DMS79 treated with DMSO at 0.1 percent for 48 hours (cell line): ENCODE measurements at regions not wholly inside any gene's neighbourhood (a gene's known extent, or its start where the extent isn't known, plus 50 kb on each side); places are given as distances from the start of the nearest gene placed in this dataset.

Experiments
- DNase-seq: peaks from one replicate; lab custom pipeline; 2025; lab: John Stamatoyannopoulos, UW

DNA sequence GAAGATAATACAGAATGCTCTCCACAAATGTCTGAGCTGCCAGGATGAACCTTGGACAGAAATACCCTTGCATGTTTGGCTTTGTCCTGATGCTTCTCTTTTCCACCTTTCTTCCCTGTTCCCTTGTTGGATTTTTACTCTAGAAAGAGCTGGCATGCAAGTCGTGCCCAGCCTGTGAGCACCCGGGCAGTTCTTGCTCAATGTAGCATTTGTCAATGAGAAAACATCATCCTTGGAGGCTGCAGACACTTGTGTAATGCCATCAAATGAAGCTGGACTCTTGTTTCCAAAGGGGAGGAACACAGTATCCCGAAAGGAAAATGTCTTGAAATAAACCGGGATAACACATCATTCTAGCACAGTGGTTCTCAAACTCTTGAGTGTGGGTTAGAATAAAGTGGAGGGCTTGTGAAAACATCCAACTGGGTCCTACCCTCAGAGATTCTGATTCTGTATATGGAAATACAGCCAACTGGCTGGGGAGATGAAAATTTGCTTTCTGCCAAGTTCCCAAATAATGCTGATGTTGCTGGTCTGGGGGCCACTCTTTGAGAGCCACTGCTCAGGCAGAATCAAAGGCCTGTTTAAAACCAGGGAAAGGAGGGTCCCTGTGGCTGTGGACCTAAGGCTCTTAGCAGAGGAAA is 237.2 kb downstream of the SPATA18 start:
- no peak for DNase-seq

DNA sequence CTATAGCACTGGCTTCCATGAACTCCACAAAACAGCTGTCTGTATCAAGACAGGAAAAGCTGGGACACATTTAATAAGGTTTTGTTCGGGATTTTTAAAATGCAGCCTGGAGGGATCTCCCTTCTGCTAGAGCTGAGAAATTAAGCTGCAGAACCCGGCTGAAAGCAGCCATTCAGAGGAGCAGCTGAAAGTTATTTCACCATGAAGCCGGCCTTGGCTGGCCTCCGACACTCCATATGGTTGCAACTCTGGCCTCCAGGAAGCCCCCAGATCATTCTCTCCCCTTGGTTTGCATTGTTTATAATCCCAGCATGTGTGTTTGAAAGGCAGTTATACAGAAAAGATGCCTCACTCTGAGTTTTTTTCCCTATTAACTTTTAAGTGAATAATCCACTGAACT is 239.4 kb downstream of the SPATA18 start:
- no peak for DNase-seq

DNA sequence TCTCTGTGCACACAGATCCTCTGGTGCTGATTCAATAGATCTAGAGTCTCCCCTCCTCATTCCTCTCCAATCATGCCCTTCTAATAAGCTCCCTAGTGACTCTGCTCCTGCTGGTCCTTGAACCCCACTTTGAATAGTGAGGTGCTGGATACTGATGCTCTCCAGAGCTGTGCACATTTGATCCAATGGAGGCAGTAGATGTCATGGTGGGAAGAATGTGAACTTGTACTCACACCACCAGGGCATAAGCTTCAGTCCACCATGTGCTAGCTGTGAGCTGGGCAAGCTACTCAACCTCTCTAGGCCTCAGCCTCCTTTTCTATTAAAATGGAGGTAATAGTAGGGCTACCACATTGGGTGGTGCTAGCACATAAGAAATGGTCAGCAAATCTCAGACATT is 241.1 kb downstream of the SPATA18 start:
- DNase-seq = no peak

DNA sequence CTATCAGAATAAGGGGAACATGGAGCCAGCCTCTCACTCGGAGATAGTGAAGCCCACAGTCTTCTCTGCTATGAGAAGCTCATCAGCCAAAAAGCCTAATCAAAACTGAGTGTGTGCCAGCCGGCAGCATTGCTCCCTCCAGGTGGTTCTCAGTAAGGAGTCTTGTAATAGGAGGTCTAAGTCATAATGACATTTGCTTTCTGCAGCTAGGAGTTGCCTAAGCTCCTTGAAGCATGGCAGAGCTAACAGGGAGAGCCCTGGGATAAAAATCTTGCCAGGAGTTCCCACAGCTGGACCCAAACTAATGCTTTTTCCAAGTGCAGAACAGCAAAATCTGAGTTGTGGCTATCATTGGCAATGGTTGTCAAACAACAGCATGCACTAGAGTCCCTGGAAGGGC is 245.2 kb downstream of the SPATA18 start:
- DNase-seq = no peak

DNA sequence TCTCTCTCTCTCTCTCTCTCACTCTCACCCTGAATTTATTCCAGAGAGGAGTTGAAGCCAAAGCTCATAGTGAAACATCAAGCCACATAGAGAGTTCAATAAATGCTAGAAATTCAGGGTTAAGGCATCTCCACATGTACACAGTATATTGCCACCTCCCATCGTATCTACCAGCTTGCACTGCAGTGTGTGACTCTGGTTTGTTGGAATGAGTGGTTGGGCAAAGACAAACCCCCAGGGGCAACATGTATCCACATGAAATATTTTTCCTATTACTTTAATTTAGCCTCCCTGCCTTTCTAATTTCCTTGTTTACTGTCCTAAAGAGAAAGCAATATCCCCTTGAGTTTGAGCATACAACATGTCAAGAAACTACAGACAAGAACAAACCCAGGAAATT is 247.3 kb downstream of the SPATA18 start:
- no peak for DNase-seq

DNA sequence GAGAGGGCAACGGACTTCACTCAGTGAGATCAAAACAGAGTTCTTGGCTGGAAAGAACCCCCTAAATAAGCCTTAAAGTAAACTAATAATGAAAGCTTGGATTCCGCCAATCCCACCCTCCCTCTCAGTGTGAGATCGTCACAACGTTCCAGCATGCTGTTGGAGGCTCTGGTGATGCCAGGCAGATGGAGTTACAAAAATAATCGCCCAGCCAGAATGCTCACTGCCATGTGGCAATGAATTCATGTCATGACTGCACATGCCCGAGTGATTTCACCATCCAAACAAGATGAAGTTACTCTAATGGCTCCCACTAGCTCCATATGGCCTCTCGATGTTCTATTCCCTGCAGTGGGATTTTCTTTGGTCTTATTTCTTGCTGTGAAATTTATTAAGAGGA is 248.0 kb downstream of the SPATA18 start:
- DNase-seq = no peak

DNA sequence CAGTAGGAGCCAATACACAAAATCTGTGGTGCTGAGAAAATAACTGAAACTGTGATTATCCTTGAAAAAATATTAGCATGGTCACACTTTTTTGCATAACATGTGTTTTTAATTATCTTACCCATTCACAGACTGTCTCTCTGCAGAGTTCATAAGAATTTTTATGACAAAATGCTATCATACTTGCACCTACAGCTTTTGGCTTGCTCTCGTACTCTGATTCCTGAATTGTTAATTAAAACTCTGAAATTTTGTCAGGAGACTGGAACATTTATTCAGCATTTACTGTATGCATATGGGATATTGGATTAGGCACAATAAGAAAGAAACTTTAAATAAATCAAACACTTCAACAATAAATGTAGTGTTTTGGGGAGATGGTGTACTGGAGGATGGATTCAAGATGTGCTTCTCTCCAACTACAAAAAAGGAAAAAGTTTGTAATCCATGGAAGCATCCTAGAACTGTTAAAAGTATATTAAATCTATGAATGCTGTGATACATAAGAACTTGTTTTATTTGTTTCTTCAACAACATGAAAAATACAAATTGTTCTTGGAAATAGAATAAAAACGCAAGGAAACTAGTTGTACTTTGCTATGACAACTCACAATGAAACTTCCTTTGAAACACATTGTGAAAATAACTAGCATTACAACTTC is 260.5 kb downstream of the SPATA18 start:
- DNase-seq = no peak

DNA sequence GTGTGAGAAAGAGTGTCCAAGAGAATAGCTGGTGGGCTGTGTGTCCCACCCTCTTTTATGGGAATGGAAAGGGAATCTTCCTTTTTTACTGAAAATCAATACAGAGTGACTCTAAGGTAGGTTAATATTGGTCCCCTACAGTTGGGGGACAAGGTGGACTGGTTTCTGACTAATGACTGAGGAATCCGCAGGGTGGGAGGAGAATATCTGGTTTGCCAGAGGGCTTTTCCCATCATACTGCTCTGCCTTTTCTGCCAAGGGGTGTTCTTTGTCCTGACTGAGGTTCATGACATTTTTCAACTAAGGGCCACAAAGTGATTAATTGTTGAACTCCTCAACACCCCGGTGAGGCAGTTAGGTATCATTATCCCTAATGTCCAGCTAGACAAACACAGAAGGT is 261.6 kb downstream of the SPATA18 start:
- DNase-seq = no peak

DNA sequence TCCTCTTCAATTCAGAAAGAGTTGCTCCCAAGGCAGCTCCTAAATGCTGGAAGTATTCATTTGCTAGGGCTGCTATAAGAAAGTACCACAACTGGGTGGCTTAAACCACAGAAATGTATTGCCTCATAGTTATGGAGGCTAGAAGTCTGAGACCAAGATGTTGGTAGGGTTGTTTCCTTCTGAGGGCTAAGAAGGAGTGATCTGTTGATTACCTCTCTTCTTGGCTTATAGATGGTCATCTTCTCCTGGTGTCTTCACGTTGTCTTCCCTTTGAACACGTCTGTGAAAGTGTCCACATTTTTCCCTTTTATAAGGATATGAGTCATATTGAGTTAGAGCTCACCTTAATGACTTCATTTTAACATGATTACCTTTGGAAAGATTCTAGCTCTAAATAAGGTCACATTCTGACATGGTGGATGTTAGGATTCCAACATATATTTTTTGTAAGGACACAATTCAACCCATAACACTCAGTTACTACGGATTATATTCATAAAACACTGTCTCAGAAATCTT is 266.3 kb downstream of the SPATA18 start:
- DNase-seq = no peak

DNA sequence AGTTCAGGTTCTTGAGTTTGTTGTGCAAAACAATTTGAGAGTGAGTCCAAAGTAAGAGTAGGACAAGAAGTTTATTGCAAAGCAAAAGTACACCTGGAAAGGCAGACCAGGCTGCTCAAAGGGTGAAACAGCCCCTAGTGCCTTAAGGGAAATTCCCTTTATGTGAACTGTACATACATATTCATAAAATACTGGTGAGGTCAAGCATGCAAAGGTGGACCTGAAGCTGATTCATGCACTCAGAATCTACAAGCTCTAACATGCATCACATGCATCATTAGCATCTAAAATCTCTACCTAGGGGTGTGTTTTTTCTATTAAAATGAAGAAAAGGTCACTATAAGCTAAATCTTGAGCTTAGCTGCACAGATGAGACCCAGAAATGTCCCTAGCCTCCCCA is 266.9 kb downstream of the SPATA18 start:
- no peak for DNase-seq

DNA sequence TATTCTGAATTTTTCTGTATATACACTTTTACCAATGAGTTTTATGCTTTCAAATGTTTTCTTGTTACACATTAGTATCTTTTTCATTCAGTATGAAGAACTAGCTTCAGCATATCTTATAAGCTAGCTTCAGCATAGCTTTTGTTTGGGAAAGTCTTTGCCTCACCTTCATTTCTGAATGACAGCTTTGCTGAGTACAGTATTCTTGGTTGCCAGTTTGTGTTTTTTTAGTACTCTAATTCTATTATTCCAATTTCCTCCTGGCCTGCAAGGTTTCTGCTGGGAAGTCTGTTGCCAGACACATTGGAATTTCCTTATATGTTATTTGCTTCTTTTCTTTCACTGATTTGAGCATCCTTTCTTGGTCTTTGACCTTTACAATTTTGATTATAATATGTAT is 278.8 kb downstream of the SPATA18 start:
- no peak for DNase-seq

DNA sequence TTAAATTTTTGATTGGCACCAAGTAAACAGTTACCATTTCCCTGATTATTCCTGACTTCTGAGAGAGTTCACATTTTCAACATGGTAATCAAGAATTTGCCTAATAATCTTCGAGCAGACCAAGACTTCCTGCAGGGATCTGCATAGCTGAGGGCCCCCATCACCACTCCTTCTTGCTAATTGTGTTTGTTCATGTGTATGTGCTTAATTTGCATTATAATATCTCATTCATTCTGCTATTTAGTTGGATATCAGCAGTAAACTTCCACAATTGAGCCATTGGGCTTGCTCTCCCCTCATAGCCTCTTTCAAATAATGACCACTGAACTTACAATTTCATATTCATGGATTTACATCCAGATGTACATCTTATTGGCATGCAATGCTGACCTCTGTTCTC is 292.5 kb downstream of the SPATA18 start:
- DNase-seq = no peak

DNA sequence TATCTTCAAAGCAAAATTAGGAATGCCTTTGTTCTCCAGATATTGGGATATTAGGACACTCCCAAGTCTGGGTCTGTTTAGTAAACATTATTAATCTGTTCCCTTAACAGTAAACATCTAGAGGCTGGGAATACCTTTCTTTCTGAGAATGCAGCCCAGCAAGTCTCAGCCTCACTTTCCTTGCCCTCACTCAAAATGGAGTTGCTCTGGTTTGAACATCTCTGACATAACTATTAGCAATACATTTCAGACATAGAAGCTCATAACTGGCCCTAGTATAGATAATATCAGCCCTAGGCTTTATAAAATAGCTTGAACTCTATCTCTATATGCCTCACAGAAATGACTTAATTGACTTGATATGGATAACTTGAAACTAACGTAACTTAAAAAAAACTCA is 299.8 kb downstream of the SPATA18 start:
- no peak for DNase-seq

DNA sequence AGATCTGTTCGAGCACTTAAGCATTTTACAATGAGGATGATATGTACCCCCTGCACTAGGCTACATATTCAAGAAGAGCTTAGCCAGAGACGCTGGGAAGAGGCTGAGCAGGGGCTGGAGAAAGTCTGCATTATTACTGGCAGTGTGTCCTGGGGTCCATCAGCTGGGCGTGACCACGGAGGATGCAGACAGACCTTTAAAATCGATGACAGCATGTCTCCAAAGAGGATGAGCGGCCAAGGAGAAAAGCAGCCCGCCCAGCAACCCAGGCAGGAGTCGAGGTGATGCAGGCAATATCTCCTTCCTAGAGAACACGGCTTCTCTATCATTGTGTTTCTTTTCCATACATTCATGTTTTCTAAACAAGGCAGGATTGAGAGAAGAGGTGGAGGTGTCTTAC is 300.7 kb downstream of the USP46 start:
- DNase-seq = no peak

DNA sequence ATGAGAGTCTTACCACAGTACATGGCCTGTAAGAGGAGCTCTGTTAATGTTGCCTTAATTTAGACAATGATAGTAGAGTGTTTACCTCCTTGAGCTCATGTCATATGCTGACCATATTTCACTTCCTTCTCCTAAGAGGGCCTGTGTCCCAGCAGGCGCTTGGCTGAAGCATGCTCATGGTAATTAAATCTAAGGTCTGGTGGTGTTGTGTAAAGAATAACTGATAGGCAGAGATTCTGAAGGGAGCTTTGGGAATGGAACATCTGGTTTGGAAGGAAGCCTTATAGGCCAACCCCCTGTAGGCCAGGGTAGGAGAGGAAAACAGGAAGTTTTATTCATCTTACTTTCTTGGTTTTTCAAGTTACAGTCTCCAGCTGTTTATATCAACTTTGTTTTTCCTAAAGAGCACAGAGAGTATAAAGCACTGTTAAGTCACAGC is 300.2 kb downstream of the USP46 start:
- DNase-seq = peak; percentile 35

DNA sequence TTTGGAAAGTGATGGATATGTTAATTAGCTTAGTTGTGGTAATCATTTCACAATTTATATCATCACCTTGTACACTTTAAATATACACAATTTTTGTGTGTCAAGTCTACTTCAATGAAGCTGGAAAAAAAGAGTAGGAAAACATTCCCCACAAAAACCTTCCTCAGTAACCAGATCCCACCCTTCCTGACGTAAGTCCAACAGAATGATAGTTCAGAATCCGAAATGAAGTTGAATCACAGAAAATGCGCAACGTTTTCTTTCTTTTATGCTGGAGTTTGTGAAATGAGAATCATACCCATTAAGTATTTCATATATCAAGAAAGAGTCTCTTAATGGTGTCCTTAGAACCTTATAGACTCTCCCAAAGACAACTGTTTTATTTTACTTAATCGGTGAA is 292.9 kb downstream of the USP46 start:
- DNase-seq = no peak

DNA sequence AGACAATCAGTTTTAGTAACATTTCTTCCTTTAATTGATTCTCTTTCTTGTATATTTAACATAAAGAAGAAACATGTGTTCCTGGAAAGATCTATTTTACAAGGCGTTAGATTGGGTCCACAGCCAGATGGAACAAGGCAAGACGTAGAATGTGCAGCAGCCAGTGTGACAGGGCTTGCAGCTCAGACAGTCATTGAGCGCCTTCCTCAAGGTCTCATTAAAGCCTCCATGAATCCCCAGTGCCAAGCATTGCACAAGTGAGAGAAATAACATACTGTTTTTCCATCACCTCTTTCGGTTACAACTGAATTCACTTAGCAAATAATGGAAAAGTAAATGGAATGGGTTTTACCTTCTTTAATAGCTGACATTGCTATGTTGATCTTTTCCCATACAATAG is 292.5 kb downstream of the USP46 start:
- no peak for DNase-seq

DNA sequence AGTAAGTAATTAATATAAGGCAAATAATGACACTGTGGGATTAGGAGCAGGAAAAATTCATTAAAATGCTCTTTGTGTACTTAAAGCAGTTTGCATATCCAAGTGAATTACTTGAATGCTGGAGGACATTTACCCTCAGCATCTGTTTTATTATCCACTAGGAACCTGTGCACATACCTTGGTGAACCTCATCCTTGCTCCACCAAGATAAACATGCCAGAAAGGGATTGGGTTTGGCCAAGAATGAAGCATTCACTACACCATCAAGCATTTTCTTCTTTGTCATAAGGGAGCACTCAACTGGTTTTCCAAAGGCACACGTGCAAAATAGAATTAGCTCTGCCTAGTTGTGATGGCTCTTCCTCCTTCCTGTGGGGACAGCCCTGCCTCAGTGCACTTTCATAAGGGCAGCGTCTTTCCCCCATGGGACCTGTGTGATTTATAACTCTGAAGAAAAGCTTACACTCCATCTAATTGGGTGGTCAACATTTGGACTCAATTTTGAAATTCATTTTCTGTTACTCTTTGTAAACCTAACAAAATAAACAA is 291.7 kb downstream of the USP46 start:
- no peak for DNase-seq

DNA sequence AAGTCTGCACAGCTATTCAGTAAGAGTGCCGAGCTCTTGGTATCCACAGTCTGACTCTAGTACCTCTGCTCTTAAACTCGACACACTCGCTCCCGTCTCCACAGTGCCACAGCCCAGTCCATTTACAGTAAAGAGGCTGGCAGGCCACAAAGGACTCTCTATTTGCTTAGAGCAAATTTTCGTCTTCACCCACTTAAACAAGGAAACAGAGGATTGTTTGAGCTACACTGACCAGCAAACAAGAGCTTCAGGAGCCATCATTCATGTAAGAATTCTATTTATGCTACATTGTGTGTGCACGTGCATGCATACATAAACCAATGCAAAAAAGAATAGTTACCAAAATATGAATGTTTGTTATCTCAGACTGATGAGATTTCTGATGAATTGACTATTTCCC is 290.2 kb downstream of the USP46 start:
- DNase-seq = no peak

DNA sequence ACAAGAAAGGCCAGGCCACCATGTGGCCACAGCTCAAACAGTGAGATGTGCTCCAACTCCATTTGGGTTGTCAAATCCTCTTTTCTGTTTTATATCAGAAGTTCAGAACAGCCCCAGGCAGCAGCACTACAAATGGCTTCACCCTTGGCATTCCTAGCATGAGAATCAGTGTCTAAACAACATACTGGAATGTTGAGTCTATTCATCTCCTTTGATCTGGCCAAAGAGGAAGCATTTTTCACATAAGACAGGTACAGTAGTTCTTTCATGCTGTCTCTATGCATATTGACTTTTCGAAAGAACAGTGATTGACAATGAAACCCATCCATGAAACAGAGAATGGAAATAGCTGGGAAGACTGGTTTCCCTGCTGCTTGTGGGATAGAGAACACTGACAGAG is 289.5 kb downstream of the USP46 start:
- DNase-seq = no peak

DNA sequence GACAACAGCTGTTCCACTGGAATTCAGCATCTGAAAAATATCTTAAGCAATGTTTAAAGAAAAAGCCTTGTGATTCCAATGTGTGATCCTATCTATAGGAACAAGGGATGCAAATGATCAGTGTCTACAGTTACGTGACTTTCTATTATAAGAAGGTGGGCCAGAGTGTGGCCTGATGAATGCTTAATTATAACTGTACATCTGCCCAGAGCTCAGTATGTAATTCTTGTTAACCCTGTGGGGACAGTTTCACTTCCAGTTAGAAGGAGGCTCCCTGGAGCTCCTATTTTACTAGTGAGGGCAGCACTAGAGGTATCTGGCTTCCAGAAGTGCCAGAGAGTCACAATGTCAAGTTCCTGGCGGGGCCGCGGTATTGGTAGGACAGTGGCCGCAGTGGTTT is 288.5 kb downstream of the USP46 start:
- no peak for DNase-seq

DNA sequence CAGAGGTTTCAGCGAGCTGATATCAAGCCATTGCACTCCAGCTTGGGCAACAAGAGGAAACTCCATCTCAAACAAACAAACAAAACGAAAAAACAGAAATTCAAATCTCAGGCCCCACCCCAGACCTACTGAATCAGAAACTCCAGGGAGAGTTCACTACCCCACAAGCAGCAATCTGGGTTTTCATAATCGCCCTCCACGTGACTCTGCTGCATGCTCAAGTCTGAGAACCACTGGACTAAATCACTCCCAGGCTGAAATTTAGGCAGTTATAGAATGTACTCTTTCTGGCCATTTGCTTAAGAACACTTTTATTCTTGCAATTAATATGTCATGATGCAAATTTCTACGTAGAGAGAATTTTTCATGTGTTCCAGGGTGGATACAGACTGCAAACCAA is 287.3 kb downstream of the USP46 start:
- no peak for DNase-seq

DNA sequence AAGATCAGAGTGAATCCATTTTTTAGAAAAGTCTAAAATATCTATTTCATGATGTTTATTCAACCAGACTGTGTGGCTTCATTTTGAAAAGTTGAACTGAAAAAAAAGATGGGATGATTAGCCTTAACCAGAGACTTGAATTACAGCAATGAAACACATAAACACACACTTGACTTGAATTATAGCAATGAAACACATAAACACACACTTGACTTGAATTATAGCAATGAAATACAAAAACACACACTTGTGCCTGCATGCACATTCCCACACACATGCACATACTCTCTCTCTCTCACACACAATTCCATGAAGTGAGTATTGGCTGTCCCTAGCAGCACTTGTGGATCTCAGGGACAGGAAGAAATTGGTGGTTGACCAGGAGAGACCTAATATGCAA is 286.8 kb downstream of the USP46 start:
- peak; percentile 39 for DNase-seq

DNA sequence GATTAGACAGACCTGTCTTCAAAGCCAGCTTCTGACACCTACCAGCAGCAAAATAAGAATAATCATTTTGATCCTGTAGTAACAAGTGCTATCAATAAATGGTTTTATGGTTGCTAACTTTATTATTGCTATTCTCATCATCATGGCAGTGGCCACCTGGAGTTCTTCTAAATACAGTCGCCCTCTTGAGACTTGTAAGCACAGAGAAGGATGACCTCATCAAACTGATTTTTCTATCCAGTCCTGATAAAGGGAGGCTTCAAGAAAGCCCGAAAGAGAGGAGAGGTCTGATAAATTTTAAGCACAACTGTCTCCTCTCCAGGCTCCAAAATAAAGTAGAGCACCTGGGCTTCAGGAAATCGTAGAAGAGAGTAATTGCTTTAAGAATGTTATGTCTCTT is 286.4 kb downstream of the USP46 start:
- DNase-seq = peak; percentile 39
